K562 (cell line): ENCODE measurements at regions not wholly inside any gene's neighbourhood (a gene's known extent, or its start where the extent isn't known, plus 50 kb on each side); places are given as distances from the start of the nearest gene placed in this dataset.

Experiments
- ATAC-seq: fragments of 200-7000 bp; cut with Tn5 transposase; 3 replicates; pipeline ENCODE4 v1.9.1; 2020; ENCODE audit warnings: moderate library complexity
- BruUV-seq: library from RNA; stranded (reverse); fragments of 400-500 nt; replicated peaks from 2 replicates; lab custom pipeline; 2021; lab: Mats Ljungman, UMichigan
- CTCF ChIA-PET: fragments of 300-600 bp; formaldehyde crosslinking; extraction: SDS; loops from one replicate; lab custom pipeline; 2021; ENCODE audit warnings: low intra/inter-chr PET ratio; lab: Yijun Ruan, JAX
- POLR2A ChIA-PET: fragments of 300-600, 350-650 bp; sonication (Branson Sonifier 250); formaldehyde crosslinking; extraction: SDS; loops from one replicate; lab custom pipeline; 2021; ENCODE audit warnings: antibody characterized with exemption, inconsistent platforms; lab: Yijun Ruan, JAX
- DNase-seq, 4 experiments: peaks; one replicate each; pipeline versions ENCODE4 v3.0.0 to v3.0.0-alpha.2; 2011 to 2018; ENCODE audit warnings: low spot score in 3 of 4, mixed read lengths in 3 of 4; ENCODE audit errors: extremely low read depth in 1 of 4
- FAIRE-seq: peaks from 2 replicates; lab custom pipeline; 2011; peaks lifted over from hg19 to GRCh38; lab: Jason Lieb, UNC
- H2AFZ ChIP-seq: 2 replicates; pipeline ENCODE4 v1.6.0; 2011; ENCODE audit warnings: low read depth, low read length, control low read depth, inconsistent platforms
- H3K27ac ChIP-seq: fragments of 200-600 bp; 3 replicates; pipeline ENCODE4 v1.8.0; 2011; ENCODE audit warnings: low read depth, mild to moderate bottlenecking, control low read depth, inconsistent platforms, low read length, moderate library complexity, mixed read lengths; ENCODE audit errors: extremely low read depth
- H3K27me3 ChIP-seq, 2 experiments: fragments of 300-600 bp in 1 of 2; 2 replicates in 1 of 2; 3 replicates in 1 of 2; pipeline versions ENCODE4 v1.6.0 to v1.8.0; 2011; ENCODE audit warnings: inconsistent platforms in 2 of 2, low read length in 2 of 2, mild to moderate bottlenecking in 1 of 2, mixed read lengths in 1 of 2, moderate library complexity in 1 of 2; ENCODE audit not compliant: control insufficient read depth in 2 of 2, insufficient read depth in 2 of 2
- H3K36me3 ChIP-seq: fragments of 300-600 bp; 3 replicates; pipeline ENCODE4 v1.8.0; 2011; ENCODE audit warnings: mild to moderate bottlenecking, low read length, inconsistent platforms; ENCODE audit not compliant: control insufficient read depth, insufficient read depth
- H3K4me1 ChIP-seq, 2 experiments: fragments of 200-600 bp in 1 of 2; replicated peaks in 1 of 2; 2 replicates in 1 of 2; 3 replicates in 1 of 2; pipeline versions ENCODE4 v1.5.1 to v1.8.0; 2011; ENCODE audit warnings: inconsistent platforms in 2 of 2, low read length in 2 of 2, mild to moderate bottlenecking in 1 of 2, mixed read lengths in 1 of 2, moderate library complexity in 1 of 2; ENCODE audit not compliant: control insufficient read depth in 2 of 2, insufficient read depth in 2 of 2
- H3K4me2 ChIP-seq: 2 replicates; pipeline ENCODE4 v1.6.1; 2011; ENCODE audit warnings: low read length, control low read depth, inconsistent platforms, mixed read lengths; ENCODE audit not compliant: insufficient read depth
- H3K4me3 ChIP-seq: fragments of 200-600 bp; sonication (generic), shearing (Covaris generic); 2 replicates; pipeline ENCODE4 v1.5.1; 2016; ENCODE audit warnings: control low read depth, inconsistent platforms
- H3K79me2 ChIP-seq: fragments of 200-600 bp; 3 replicates; pipeline ENCODE4 v1.8.0; 2011; ENCODE audit warnings: low read length, inconsistent platforms; ENCODE audit not compliant: control insufficient read depth, insufficient read depth
- H3K9ac ChIP-seq, 2 experiments: 2 replicates each; pipeline versions ENCODE4 v1.6.0 to v1.6.1; 2011; ENCODE audit warnings: low read depth in 2 of 2, low read length in 2 of 2, control low read depth in 1 of 2, inconsistent platforms in 1 of 2, mild to moderate bottlenecking in 1 of 2, mixed read lengths in 1 of 2; ENCODE audit not compliant: insufficient read depth in 1 of 2
- H3K9me1 ChIP-seq: one replicate; pipeline ENCODE4 v1.6.0; 2011; ENCODE audit warnings: inconsistent platforms, mild to moderate bottlenecking, low read length, moderate library complexity; ENCODE audit not compliant: control insufficient read depth, insufficient read depth
- H3K9me3 ChIP-seq: replicated peaks from 2 replicates; pipeline ENCODE4 v1.5.1; 2011; ENCODE audit warnings: low read depth, low read length, inconsistent platforms; ENCODE audit not compliant: control insufficient read depth, insufficient read depth
- H4K20me1 ChIP-seq: replicated peaks from 2 replicates; pipeline ENCODE4 v1.6.1; 2011; ENCODE audit warnings: low read length, inconsistent platforms, mixed read lengths; ENCODE audit not compliant: control insufficient read depth, insufficient read depth
- MCM3 ChIP-seq: fragments of 450-650 bp; IDR thresholded peaks from 2 replicates; pipeline ENCODE4 v1.6.1; 2016
- MTF1 ChIP-seq: fragments of 250-450 bp; sonication (Bioruptor Pico); IDR thresholded peaks from 2 replicates; pipeline ENCODE4 v1.9.0; 2021; ENCODE audit warnings: moderate library complexity, mild to moderate bottlenecking, inconsistent platforms, borderline replicate concordance
- MYNN ChIP-seq, 2 experiments: sonication (generic); formaldehyde crosslinking in 1 of 2; IDR thresholded peaks; 2 replicates each; pipeline versions ENCODE4 v1.5.0 to v1.6.1; 2016 to 2020; ENCODE audit warnings: antibody characterized with exemption in 1 of 2, missing genetic modification reagents in 1 of 2
- NCOA6 ChIP-seq: fragments of 450-650 bp; IDR thresholded peaks from 2 replicates; pipeline ENCODE4 v1.6.1; 2017; ENCODE audit warnings: mild to moderate bottlenecking
- RBM17 ChIP-seq: fragments of 200-400 bp; formaldehyde crosslinking; IDR thresholded peaks from 2 replicates; pipeline ENCODE4 v1.6.1; 2017; ENCODE audit warnings: low read depth, mild to moderate bottlenecking, low read length, borderline replicate concordance
- TCF3 ChIP-seq: sonication (generic); formaldehyde crosslinking; IDR thresholded peaks from 2 replicates; pipeline ENCODE4 v1.4.0; 2020; ENCODE audit warnings: mild to moderate bottlenecking, missing genetic modification reagents
- TEAD4 ChIP-seq, 2 experiments: sonication (generic) in 1 of 2; formaldehyde crosslinking in 1 of 2; IDR thresholded peaks; 2 replicates each; pipeline versions ENCODE4 v1.6.1 to v1.8.0; 2012 to 2022; ENCODE audit warnings: borderline replicate concordance in 1 of 2, inconsistent platforms in 1 of 2, low read length in 1 of 2, mild to moderate bottlenecking in 1 of 2, missing genetic modification reagents in 1 of 2
- TRIM24 ChIP-seq, 2 experiments: fragments of 450-650 bp; IDR thresholded peaks; 2 replicates each; pipeline ENCODE4 v1.6.1; 2016
- ZBTB26 ChIP-seq: fragments of 450-650 bp; formaldehyde crosslinking; IDR thresholded peaks from 2 replicates; pipeline ENCODE4 v1.4.0; 2022; ENCODE audit warnings: missing genetic modification characterization
- ZNF316 ChIP-seq: fragments of 450-650 bp; IDR thresholded peaks from 2 replicates; pipeline ENCODE4 v1.6.1; 2016
- ZNF324 ChIP-seq: fragments of 250-450 bp; sonication (Bioruptor Pico); IDR thresholded peaks from 2 replicates; pipeline ENCODE4 v1.4.0; 2020; ENCODE audit warnings: mild to moderate bottlenecking
- ZNF778 ChIP-seq: fragments of 450-650 bp; formaldehyde crosslinking; IDR thresholded peaks from 2 replicates; pipeline ENCODE4 v1.4.0; 2020; ENCODE audit warnings: mild to moderate bottlenecking, moderate library complexity
- WGBS: fragments of 100-300 bp; shearing (Covaris generic); methylation state at CpG from one replicate; pipeline ENCODE4 v1.1.6; 2016; ENCODE audit warnings: low coverage, mixed read lengths; ENCODE audit not compliant: insufficient coverage; ENCODE audit errors: missing lambda C conversion rate; 5-methylcytosine and 5-hydroxymethylcytosine counted together
- in situ Hi-C: fragments of 300-500 bp; cut with MboI; formaldehyde crosslinking; loops from 4 replicates; pipeline ENCODE4 v1.15.0; 2018; ENCODE audit warnings: inconsistent platforms, mixed read lengths
- intact Hi-C: fragments of 100-400 bp; cut with micrococcal nuclease; formaldehyde crosslinking; loops from 2 replicates; pipeline ENCODE4 v1.14.2; 2022

- 6% methylated on average over 3 of the region's 3 CpGs for WGBS
- no TSS peak for BruUV-seq
- TF ChIP-seq TRIM24 (IDR thresholded peaks at IDR 0.05) (no peak), ZNF778 (CRISPR knock-in tag) (no peak), ZBTB26 (CRISPR knock-in tag) (no peak), MCM3 (no peak)
- H2AFZ ChIP-seq, result no peak overlapping the region
- in situ Hi-C loops (no loop called here), intact Hi-C loops (no loop called here)
- H3K27me3 ChIP-seq, result no peaks in the 10 kb centered on the region; a peak in 1 of 5 replicates
- H3K4me3 ChIP-seq, result no peak overlapping the region
- DNase-seq, result no peak
- H3K4me1 ChIP-seq, result no peaks in the 10 kb centered on the region
- no peaks in the 10 kb centered on the region for H3K79me2 ChIP-seq
- no peak for FAIRE-seq
- H3K9ac ChIP-seq, result no peak overlapping the region
- no peaks in the 10 kb centered on the region for H3K9me3 ChIP-seq
- H3K36me3 ChIP-seq, result no peaks in the 10 kb centered on the region
- no peaks in the 10 kb centered on the region for H3K9me1 ChIP-seq
- H4K20me1 ChIP-seq, result no peaks in the 10 kb centered on the region
- H3K27ac ChIP-seq, result no peak overlapping the region
- ATAC-seq, result no peak
- POLR2A ChIA-PET, result no interaction called here
- CTCF ChIA-PET, result no interaction called here
- no peak overlapping the region for H3K4me2 ChIP-seq
These were observed 150.2 kb upstream of the PTPRG start for GRCh38 chr3:61411009-61411662.

GRCh38 chr3:61414456-61414855 lies 146.9 kb upstream of the PTPRG start:
- no peak overlapping the region for H3K27ac ChIP-seq
- DNase-seq, result no peak
- H3K79me2 ChIP-seq, result no peaks in the 10 kb centered on the region
- ChIA-PET CTCF (no interaction called here), POLR2A (no interaction called here)
- FAIRE-seq, result no peak
- TF ChIP-seq TCF3 (CRISPR knock-in tag) (no peak), TEAD4 (IDR thresholded peaks at IDR 0.05; ENCODE audit: low read length) (no peak), TEAD4 (CRISPR knock-in tag; IDR thresholded peaks at IDR 0.05; ENCODE audit: borderline replicate concordance) (no peak), ZNF316 (no peak), RBM17 (no peak), ZNF324 (no peak), MTF1 (no peak), NCOA6 (no peak), MYNN (IDR thresholded peaks at IDR 0.05) (no peak), MYNN (CRISPR knock-in tag; IDR thresholded peaks at IDR 0.05) (no peak)
- 0% methylated on average over 3 of the region's 4 CpGs for WGBS
- H3K9ac ChIP-seq, result no peak overlapping the region
- H3K27me3 ChIP-seq, result no peaks in the 10 kb centered on the region
- no peaks in the 10 kb centered on the region for H3K9me3 ChIP-seq
- H4K20me1 ChIP-seq, result no peaks in the 10 kb centered on the region
- no peak for ATAC-seq
- no peak overlapping the region for H3K4me3 ChIP-seq
- no peak overlapping the region for H2AFZ ChIP-seq
- H3K36me3 ChIP-seq, result no peaks in the 10 kb centered on the region
- H3K4me2 ChIP-seq, result no peak overlapping the region
- in situ Hi-C loops (no loop called here), intact Hi-C loops (no loop called here)
- no peaks in the 10 kb centered on the region for H3K4me1 ChIP-seq
- H3K9me1 ChIP-seq, result no peaks in the 10 kb centered on the region
- no TSS peak for BruUV-seq
